Astrocyte (in vitro differentiated cells and primary cell): ENCODE measurements at regions not wholly inside any gene's neighbourhood (a gene's known extent, or its start where the extent isn't known, plus 50 kb on each side); places are given as distances from the start of the nearest gene placed in this dataset.

ENCODE experiments used
- CTCF ChIP-seq: IDR thresholded peaks from 2 replicates; pipeline ENCODE4 v1.5.1; 2011; ENCODE audit warnings: low read depth, mild to moderate bottlenecking, inconsistent platforms, low read length, moderate library complexity; ENCODE audit not compliant: insufficient read depth
- EZH2 ChIP-seq: IDR thresholded peaks from 2 replicates; pipeline ENCODE4 v1.6.1; 2012; ENCODE audit warnings: mild to moderate bottlenecking, low read length, inconsistent platforms; ENCODE audit not compliant: insufficient read depth

DNA sequence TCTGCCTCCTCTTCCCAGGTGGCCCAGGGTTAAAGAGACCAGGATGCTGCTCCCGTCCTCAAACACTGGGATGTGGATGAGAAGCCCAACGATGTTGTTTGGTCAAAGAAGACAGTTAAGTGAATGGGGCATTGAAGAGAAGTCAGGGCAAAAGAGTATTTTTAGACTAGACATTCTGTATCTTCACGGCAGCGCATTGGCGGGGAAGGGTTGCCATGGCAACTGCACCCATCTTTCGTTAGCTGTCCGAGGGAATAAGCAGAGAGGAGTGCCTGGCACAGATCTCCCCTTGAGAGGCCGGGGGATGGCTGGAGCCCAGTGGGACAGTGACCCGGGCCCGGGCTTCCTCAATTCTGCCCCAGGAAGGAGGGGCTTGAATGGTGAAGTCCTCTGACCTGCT is 56.4 kb upstream of the GPR31 start:
- TF ChIP-seq CTCF (no peak), EZH2 (no peak)
